A673 (cell line): ENCODE measurements at regions not wholly inside any gene's neighbourhood (a gene's known extent, or its start where the extent isn't known, plus 50 kb on each side); places are given as distances from the start of the nearest gene placed in this dataset.
"Not testable (repeated sequence)": the region's sequence is repeated elsewhere in the genome, so short reads cannot be mapped to it uniquely, and the experiment has no call there.

ENCODE experiments used
- BruUV-seq: library from RNA; stranded (reverse); fragments of 400-500 nt; replicated peaks from 2 replicates; lab custom pipeline; 2021; lab: Mats Ljungman, UMichigan
- CTCF ChIA-PET: fragments of 300-600 bp; sonication (Branson Sonifier 250); formaldehyde crosslinking; loops from one replicate; lab custom pipeline; 2022; ENCODE audit warnings: antibody characterized with exemption; lab: Charles Lee
- POLR2A ChIA-PET: fragments of 300-600 bp; sonication (Branson Sonifier 250); formaldehyde crosslinking; loops from one replicate; lab custom pipeline; 2022; ENCODE audit warnings: antibody characterized with exemption; ENCODE audit not compliant: low non-redundant PET; lab: Charles Lee
- DNase-seq: peaks from one replicate; pipeline ENCODE4 v3.0.0-alpha.2; 2015; ENCODE audit warnings: low spot score
- H3K27ac ChIP-seq: fragments of 200-600 bp; sonication (generic); 2 replicates; pipeline ENCODE4 v1.5.1; 2016; ENCODE audit warnings: mixed run types, low read depth, mild to moderate bottlenecking, mixed read lengths, antibody characterized with exemption, low read length; ENCODE audit not compliant: poor library complexity, severe bottlenecking
- H3K27me3 ChIP-seq: fragments of 200-600 bp; sonication (generic); replicated peaks from 2 replicates; pipeline ENCODE4 v1.6.1; 2017; ENCODE audit warnings: mixed run types, low read depth, mild to moderate bottlenecking, mixed read lengths, antibody characterized with exemption, low read length; ENCODE audit not compliant: insufficient read depth, poor library complexity
- H3K36me3 ChIP-seq: fragments of 200-600 bp; sonication (generic); 2 replicates; pipeline ENCODE4 v1.6.1; 2016; ENCODE audit warnings: mixed run types, mild to moderate bottlenecking, mixed read lengths, antibody characterized with exemption, low read length; ENCODE audit not compliant: insufficient read depth, poor library complexity, severe bottlenecking
- H3K4me1 ChIP-seq: fragments of 200-600 bp; sonication (generic); 2 replicates; pipeline ENCODE4 v1.6.1; 2017; ENCODE audit warnings: mixed run types, mild to moderate bottlenecking, mixed read lengths, antibody characterized with exemption, low read length; ENCODE audit not compliant: insufficient read depth, poor library complexity, severe bottlenecking
- H3K4me3 ChIP-seq: fragments of 200-600 bp; sonication (generic); 2 replicates; pipeline ENCODE4 v1.5.1; 2016; ENCODE audit warnings: low read depth, mixed run types, mild to moderate bottlenecking, mixed read lengths, low read length; ENCODE audit not compliant: poor library complexity, severe bottlenecking
- H3K9me3 ChIP-seq: fragments of 200-600 bp; sonication (generic); 2 replicates; pipeline ENCODE4 v1.6.1; 2016; ENCODE audit warnings: mixed run types, low read depth, mild to moderate bottlenecking, mixed read lengths, antibody characterized with exemption, low read length; ENCODE audit not compliant: poor library complexity, severe bottlenecking
- intact Hi-C: fragments of 100-400 bp; cut with micrococcal nuclease; formaldehyde crosslinking; loops from one replicate; pipeline ENCODE4 v1.10.0; 2022; ENCODE audit not compliant: unreplicated experiment

DNA sequence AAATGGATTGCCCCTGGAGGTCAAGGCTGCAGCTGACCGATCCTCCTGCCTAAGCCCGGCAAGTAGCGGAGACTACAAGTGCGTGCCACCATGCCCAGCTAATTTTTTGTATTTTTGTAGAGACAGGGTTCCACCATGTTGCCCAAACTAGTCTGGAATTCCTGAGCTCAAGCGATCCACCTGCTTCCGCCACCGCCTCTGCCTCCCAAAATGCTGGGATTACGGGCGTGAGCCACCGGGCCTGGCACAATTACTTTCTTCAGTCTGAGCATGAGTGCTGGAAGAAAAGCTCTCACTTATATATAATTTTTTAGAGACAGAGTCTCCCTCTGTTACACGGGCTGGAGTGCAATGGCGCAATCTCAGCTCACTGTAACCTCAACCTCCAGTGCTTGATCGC is 307.4 kb downstream of the ZNF37A start:
- H3K9me3 ChIP-seq, H3K27ac ChIP-seq, DNase-seq, H3K4me1 ChIP-seq, CTCF ChIA-PET, H3K36me3 ChIP-seq, H3K27me3 ChIP-seq, POLR2A ChIA-PET, intact Hi-C loops, BruUV-seq, H3K4me3 ChIP-seq: not testable (repeated sequence)

DNA sequence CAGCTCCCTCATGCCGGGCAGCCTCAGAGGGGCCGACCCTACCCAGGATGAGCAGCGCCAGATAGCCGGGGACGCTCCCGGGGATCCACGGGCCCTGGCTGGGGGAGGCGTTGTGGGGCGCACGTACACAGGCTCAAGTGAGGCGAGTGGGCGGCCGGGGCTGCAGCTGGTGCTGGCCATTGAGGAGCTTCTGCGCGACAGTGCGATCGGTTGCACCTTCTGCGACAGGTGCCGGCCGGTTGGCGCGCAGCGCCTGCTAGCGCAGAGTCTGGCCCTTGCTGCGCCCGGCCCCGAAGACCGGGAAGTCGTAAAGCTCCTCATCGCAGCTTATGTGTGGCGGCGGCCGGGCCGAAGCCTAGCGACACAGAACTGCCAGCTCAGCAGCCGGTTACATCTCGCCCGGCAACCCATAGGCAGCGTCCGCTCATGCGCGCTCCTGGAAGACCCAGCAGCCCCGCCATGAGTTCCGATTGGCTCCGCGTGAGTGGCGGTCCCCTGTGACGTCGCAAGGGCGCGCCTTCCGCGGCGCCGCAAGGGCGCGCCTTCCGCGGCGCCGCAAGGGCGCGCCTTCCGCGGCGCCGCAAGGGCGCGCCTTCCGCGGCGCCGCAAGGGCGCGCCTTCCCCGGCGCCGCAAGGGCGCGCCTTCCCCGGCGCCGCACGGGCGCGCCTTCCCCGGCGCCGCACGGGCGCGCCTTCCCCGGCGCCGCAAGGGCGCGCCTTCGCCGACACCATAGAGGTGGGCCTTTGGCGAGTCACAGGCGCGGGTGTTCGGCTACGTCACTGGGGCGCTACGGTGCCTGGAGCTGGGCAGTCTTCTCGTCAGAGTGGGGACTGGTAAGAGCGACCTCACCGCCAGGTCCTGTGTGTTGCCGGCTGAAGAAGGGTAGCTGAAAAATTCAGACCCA is 308.6 kb downstream of the ZNF37A start:
- H3K9me3 ChIP-seq, POLR2A ChIA-PET, H3K36me3 ChIP-seq, H3K4me1 ChIP-seq, CTCF ChIA-PET, H3K27me3 ChIP-seq, intact Hi-C loops: not testable (repeated sequence)
- Histone ChIP-seq H3K27ac (peak overlapping the region; percentile 88), H3K4me3 (peak overlapping the region; percentile 72)
- TSS peak; percentile 57 for BruUV-seq
- DNase-seq: peak; percentile 94

DNA sequence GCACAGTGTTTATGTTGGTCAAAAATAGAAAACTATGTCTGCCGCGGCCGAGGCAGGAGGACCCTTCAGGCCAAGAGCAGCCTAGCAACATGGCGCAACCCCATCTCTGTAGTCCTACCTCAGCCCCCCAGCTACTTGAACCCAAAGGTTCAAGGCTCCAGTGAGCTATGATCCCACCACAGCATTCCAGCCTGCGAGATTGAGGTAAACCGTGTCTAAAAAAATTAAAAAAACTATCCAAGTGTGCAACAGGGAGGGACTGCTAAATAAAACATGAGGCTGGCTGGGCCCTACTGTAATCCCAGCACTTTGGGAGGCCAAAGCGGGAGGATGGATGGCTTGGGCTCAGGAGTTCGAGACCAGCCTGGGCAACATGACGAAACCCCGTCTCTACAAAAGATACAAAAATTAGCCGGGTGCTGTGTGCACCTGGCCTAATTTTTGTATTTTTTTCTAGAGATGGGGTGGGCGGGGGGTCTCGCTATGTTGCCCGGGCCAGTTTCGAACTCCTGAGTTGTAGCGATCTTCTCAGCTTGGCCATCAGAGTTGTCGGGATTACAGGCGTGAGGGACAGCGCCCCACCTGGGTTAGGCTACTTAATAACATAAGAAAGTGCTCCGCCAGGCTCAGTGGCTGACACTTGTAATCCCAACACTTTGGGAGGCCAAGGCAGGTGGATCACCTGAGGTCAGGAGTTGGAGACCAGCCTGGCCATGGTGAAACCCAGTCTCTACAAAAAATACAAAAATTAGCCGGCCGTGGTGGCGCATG is 309.4 kb downstream of the ZNF37A start:
- H3K9me3 ChIP-seq, POLR2A ChIA-PET, intact Hi-C loops, H3K27me3 ChIP-seq, CTCF ChIA-PET, H3K4me1 ChIP-seq, DNase-seq, H3K36me3 ChIP-seq, BruUV-seq: not testable (repeated sequence)
- peak overlapping the region; percentile 49 for H3K4me3 ChIP-seq
- peak overlapping the region; percentile 86 for H3K27ac ChIP-seq

DNA sequence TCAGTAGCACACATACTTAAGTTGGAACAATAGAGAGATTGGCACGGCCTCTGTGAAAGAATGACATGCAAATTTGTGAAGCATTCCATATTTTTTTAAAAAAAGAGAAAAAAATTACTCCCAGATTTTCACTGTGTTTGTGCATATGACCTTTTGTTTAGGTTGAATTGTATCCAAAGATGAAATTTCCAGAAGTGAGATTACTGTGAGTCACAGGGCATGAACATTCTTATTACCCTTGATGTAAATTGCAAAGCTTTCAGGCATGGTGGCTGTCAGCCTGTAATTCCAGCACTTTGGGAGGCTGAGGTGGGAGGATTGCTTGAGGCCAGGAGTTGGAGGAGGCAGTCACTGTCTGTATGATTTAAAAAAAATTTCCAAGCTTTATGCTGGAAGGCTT is 329.5 kb downstream of the ZNF37A start:
- CTCF ChIA-PET, intact Hi-C loops, H3K27ac ChIP-seq, H3K36me3 ChIP-seq, POLR2A ChIA-PET, H3K4me1 ChIP-seq, H3K4me3 ChIP-seq, H3K9me3 ChIP-seq, H3K27me3 ChIP-seq, DNase-seq, BruUV-seq: not testable (repeated sequence)

DNA sequence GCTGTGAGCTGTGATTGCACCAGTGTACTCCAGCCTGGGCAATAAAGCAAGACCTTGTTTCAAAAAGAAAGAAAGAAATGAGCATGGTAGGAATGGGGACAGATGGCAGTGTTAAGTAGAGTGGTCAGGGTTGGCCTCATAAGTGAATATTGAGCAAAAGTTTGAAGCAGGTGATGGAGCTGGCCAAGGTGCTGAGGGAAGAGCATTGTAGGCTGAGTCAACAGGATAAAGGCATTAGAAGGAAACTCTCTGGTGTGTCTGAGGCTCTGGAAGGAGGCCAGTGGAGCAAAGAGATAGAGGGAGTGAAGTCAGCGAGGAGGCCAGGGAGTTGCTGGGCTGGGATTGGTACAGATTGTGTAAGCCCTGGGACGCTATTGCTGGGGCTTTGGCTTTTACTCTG is 336.1 kb downstream of the ZNF37A start:
- POLR2A ChIA-PET, H3K27ac ChIP-seq, H3K27me3 ChIP-seq, H3K36me3 ChIP-seq, CTCF ChIA-PET, DNase-seq, H3K4me1 ChIP-seq, H3K9me3 ChIP-seq, BruUV-seq, intact Hi-C loops, H3K4me3 ChIP-seq: not testable (repeated sequence)

DNA sequence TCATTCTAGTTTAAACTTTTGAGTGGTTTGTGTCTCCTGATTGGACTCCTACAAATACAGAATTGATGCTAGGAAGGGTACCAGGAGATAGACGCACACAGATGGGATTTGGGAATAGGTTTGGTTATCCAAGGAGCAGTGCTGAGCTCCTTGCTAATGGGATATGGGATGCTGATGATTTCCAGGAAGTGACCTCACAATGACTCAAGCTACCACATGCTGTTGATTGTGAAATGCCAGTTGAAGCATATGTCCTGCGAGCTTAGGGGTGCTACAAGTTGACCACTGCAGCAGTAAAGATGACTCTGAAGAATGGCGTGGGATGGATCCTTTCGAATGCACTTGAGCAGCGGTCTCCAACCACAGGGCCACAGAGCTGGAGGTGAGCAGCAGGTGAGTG is 343.2 kb downstream of the ZNF37A start:
- DNase-seq, H3K27me3 ChIP-seq, H3K27ac ChIP-seq, H3K36me3 ChIP-seq, H3K9me3 ChIP-seq, POLR2A ChIA-PET, BruUV-seq, H3K4me3 ChIP-seq, H3K4me1 ChIP-seq, CTCF ChIA-PET, intact Hi-C loops: not testable (repeated sequence)

DNA sequence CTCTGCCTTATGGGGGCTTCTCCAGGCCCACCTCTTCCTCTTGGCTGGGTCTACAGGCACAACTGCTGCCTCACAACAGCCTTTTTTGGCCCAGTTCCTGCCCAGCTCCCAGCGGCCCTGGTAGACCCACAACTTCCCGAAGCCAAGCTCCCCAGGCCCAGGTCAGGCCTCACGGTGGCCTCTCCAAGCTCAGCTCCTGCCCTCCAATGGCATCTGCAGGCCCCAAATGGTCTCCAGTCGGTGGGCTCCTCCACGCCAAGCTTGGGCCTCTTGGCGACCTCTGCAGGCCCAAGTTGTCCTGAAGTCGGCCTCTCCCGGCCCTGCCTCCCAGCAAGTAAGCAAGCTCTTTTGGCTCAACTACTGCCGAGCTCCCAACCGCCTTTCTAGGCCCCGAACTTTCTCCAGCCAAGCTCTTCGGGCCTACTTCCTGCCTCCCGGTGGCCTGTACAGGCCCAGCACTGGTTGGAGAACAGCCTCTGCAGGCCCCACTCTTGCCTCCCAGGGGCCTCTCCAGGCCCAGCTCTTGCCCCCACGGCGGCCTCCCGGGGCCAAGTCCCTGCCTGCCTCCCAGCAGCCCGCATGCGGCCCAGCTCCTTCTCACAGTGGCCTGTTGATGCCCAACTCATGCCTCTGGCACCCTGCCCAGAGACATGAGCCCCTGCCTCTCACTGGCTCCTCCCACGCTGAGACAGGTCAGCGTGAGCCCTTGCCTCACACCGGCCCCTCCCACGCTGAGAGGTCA is 354.6 kb downstream of the ZNF37A start:
- H3K9me3 ChIP-seq, DNase-seq, H3K4me1 ChIP-seq, H3K27ac ChIP-seq, POLR2A ChIA-PET, H3K36me3 ChIP-seq, H3K4me3 ChIP-seq, CTCF ChIA-PET, BruUV-seq, H3K27me3 ChIP-seq, intact Hi-C loops: not testable (repeated sequence)
